Omental fat pad (tissue), 3 donors: ENCODE measurements at regions not wholly inside any gene's neighbourhood (a gene's known extent, or its start where the extent isn't known, plus 50 kb on each side); places are given as distances from the start of the nearest gene placed in this dataset.

Source experiments
- ATAC-seq: fragments of 150-250 bp; one replicate; pipeline ENCODE4 v1.9.1; 2016; ENCODE audit warnings: mild to moderate bottlenecking, moderate library complexity; ENCODE audit not compliant: low FRiP score
- DNase-seq: peaks from one replicate; pipeline ENCODE4 v3.0.0-alpha.2; 2019; ENCODE audit warnings: low spot score
- CTCF ChIP-seq, 3 donors: fragments of 450-650 bp; IDR thresholded peaks; one replicate each; pipeline ENCODE4 v1.5.1; 2016 to 2017; ENCODE audit warnings: antibody characterized with exemption in 3 of 3, mild to moderate bottlenecking in 3 of 3, moderate library complexity in 2 of 3

DNA sequence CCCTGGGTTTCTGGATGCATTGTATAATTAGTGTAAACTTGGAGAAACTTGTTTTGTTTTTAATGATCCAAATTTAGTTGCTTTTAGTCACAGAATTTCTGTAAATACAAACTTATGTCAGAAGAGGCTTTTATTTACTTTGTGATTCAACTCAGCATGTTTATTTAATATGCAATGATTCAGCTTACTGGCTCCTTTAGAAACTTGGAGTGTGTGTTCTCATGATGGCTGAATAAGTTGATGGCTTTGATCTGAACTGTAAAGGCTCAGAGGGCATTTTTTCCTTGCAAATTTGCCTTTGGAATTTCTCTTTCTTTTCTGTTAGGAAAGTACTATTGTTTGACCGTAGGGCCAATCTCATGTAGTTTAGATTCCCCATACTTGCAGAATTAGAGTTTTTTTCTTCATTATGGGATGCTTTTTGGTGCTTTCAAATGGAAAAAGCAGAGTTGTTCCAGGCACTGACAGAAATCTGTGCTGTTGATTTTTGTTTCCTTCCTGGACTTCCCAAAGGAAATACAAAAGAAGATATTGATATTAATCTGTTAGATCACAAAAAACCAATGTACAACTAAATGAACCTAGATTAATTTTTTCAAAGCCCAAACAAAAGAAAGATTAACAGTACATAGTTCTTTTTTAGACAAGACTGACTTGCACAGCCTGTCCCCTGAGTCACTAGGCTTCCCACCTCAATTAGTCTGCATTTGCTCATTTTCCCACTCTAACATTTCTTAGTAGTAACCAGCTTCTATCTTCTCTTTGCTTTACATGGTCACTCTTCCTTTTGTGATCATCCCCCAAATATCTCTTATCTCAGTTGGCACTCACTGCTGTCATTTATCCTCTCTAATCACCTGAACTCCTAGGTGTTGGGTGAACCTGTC is 96.8 kb upstream of the AGR3 start:
- no peak for TF ChIP-seq CTCF (IDR thresholded peaks at IDR 0.05)
- DNase-seq (no peak), ATAC-seq (no peak)

DNA sequence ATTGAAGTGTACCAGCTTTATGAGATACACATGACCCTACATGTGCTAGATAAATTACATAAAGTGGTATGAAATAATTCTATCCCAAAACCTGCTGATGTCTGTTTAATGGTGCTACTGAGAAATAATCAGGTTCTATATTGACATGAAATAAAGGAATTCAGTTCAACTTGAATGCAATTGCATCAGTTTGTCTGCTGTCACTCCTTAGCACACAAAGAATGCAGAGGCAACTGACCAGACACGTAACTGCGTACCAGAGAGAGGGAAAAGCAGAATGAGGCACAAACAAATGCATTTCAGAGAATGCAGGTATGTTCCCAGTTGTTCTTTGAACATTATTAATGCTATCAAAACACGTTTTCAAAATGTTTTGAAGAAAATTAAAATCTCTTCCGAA is 98.8 kb upstream of the AGR3 start:
- DNase-seq (no peak), ATAC-seq (no peak)
- no peak for TF ChIP-seq CTCF (IDR thresholded peaks at IDR 0.05)

DNA sequence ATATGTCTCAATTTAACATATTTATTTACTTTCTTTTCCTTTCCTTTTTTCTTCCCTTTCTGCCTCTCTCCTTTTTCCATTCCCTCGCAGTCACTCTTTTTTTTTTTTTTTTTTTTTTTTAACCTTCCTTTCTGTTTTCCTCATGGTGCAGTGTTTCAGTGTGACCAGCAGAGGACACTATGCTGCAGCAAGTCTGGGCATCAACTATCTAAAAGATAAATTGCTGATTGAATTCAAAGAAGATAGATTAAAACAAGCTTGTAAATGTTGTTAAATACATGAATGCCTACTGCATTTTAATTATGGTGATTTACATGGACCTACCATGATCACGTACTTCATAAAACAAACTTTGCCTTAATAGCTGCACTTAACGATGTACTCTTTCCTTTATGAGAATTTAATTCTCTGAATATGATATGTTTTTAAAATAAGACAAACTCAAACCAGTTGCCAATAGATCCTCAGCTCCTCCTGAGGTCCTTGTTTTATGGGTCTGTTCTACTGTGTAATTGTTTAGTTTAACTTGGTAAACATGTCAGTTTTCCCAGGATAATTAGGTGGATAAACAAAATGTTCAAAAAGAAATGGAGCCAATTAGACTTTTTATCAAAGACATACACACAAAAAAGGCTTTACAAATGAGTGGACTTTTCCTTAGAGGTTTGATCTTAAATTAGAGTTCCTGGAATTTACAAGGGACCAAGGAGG is 101.0 kb upstream of the AGR3 start:
- DNase-seq (no peak), ATAC-seq (no peak)
- TF ChIP-seq CTCF (IDR thresholded peaks at IDR 0.05): peak in 2 of 3 donors; percentile 7 to 60

- DNase-seq: no peak
- no peak for TF ChIP-seq CTCF (IDR thresholded peaks at IDR 0.05)
- no peak for ATAC-seq
Measured at GRCh38 chr7:16984375-16984774, 102.6 kb upstream of the AGR3 start.

GRCh38 chr7:16985621-16986020 is 103.8 kb upstream of the AGR3 start:
- no peak for TF ChIP-seq CTCF (IDR thresholded peaks at IDR 0.05)
- ATAC-seq: no peak
- no peak for DNase-seq

- TF ChIP-seq CTCF (IDR thresholded peaks at IDR 0.05): no peak
- DNase-seq (no peak), ATAC-seq (no peak)
Measured at GRCh38 chr7:16986755-16987154, 105.0 kb upstream of the AGR3 start.
